ENCODE measurements at regions not wholly inside any gene's neighbourhood (a gene's known extent, or its start where the extent isn't known, plus 50 kb on each side); places are given as distances from the start of the nearest gene placed in this dataset.

GRCh38 chr7:156222611-156223010 is 410.3 kb upstream of the SHH start:
- TF ChIP-seq CTCF (conservative IDR thresholded peaks at IDR 0.05) (no peak), ZFX (IDR thresholded peaks at IDR 0.05) (no peak)
- H3K27ac ChIP-seq = no peak overlapping the region

GRCh38 chr7:156222151-156222550 is 409.9 kb upstream of the SHH start:
- TF ChIP-seq CTCF (conservative IDR thresholded peaks at IDR 0.05) (no peak), ZFX (IDR thresholded peaks at IDR 0.05) (no peak)
- no peak overlapping the region for H3K27ac ChIP-seq

GRCh38 chr7:156220701-156221100 is 408.4 kb upstream of the SHH start:
- no peak for TF ChIP-seq ZFX (IDR thresholded peaks at IDR 0.05)
- H3K27ac ChIP-seq = no peak overlapping the region

GRCh38 chr7:156220078-156220605 is 407.9 kb upstream of the SHH start:
- TF ChIP-seq ZFX (IDR thresholded peaks at IDR 0.05) (no peak), CTCF (conservative IDR thresholded peaks at IDR 0.05) (no peak)

GRCh38 chr7:156219307-156220077 is 407.2 kb upstream of the SHH start:
- no peak overlapping the region for H3K27ac ChIP-seq
- TF ChIP-seq ZFX (IDR thresholded peaks at IDR 0.05) = no peak
- TF ChIP-seq CTCF (conservative IDR thresholded peaks at IDR 0.05) = no peak

More at GRCh38 chr7:156220078-156220605, 407.9 kb upstream of the SHH start:
- H3K27ac ChIP-seq = no peak overlapping the region

GRCh38 chr7:156218544-156219306 is 406.5 kb upstream of the SHH start:
- TF ChIP-seq ZFX (IDR thresholded peaks at IDR 0.05) = no peak
- TF ChIP-seq CTCF (conservative IDR thresholded peaks at IDR 0.05) = no peak
- H3K27ac ChIP-seq = no peak overlapping the region

- TF ChIP-seq ZFX (IDR thresholded peaks at IDR 0.05) (no peak), CTCF (conservative IDR thresholded peaks at IDR 0.05) (no peak)
- H3K27ac ChIP-seq = no peak overlapping the region
Observed at GRCh38 chr7:156217803-156218202, 405.5 kb upstream of the SHH start.

All from C4-2B (cell line).